HCT116 (cell line): ENCODE measurements at regions not wholly inside any gene's neighbourhood (a gene's known extent, or its start where the extent isn't known, plus 50 kb on each side); places are given as distances from the start of the nearest gene placed in this dataset.
"Not testable (repeated sequence)": the region's sequence is repeated elsewhere in the genome, so short reads cannot be mapped to it uniquely, and the experiment has no call there.

Source experiments
- ATAC-seq: fragments of 200-7000 bp; cut with Tn5 transposase; 2 replicates; pipeline ENCODE4 v1.9.1; 2020; ENCODE audit warnings: mild to moderate bottlenecking, moderate library complexity
- BruUV-seq: library from RNA; stranded (reverse); fragments of 400-500 nt; replicated peaks from 2 replicates; lab custom pipeline; 2021; lab: Mats Ljungman, UMichigan
- CTCF ChIA-PET: fragments of 300-600 bp; sonication (Branson Sonifier 250); formaldehyde crosslinking; loops from one replicate; lab custom pipeline; 2021; ENCODE audit warnings: antibody characterized with exemption; lab: Charles Lee
- POLR2A ChIA-PET: fragments of 300-600, 350-600 bp; sonication (Branson Sonifier 250); formaldehyde crosslinking; loops from one replicate; lab custom pipeline; 2021; ENCODE audit warnings: antibody characterized with exemption; lab: Charles Lee
- RAD21 ChIA-PET, 2 experiments: fragments of 300-600 bp; sonication (Branson Sonifier 250); formaldehyde crosslinking; loops; one replicate each; lab custom pipeline; 2023; ENCODE audit warnings: low total read pairs in 2 of 2; ENCODE audit not compliant: uncharacterized antibody in 2 of 2, unreplicated experiment in 2 of 2, low non-redundant PET in 1 of 2; lab: Charles Lee
- DNase-seq: peaks from one replicate; pipeline ENCODE4 v3.0.0-alpha.2; 2010; ENCODE audit warnings: low read depth, low spot score
- H2AFZ ChIP-seq: fragments of 200-600 bp; shearing (Covaris generic), sonication (generic); 2 replicates; pipeline ENCODE4 v1.6.1; 2017; ENCODE audit warnings: low read depth, mixed run types, mixed read lengths, antibody characterized with exemption, low read length; ENCODE audit not compliant: poor library complexity, severe bottlenecking
- H3K27ac ChIP-seq: 2 replicates; pipeline ENCODE4 v1.5.1; 2012; ENCODE audit warnings: low read depth, low read length
- H3K27me3 ChIP-seq: fragments of 200-600 bp; sonication (generic); 2 replicates; pipeline ENCODE4 v1.6.1; 2016; ENCODE audit warnings: mixed run types, low read length, mixed read lengths; ENCODE audit not compliant: insufficient read depth
- H3K36me3 ChIP-seq, 2 experiments: fragments of 200-500 bp in 1 of 2; fragments of 200-600 bp in 1 of 2; sonication (Bioruptor generic) in 1 of 2; sonication (generic) in 1 of 2; 2 replicates each; pipeline versions ENCODE4 v1.5.1 to v1.6.1; 2014 to 2016; ENCODE audit warnings: low read length in 2 of 2, inconsistent platforms in 1 of 2, mixed read lengths in 1 of 2, mixed run types in 1 of 2; ENCODE audit not compliant: insufficient read depth in 2 of 2, control insufficient read depth in 1 of 2
- H3K4me1 ChIP-seq, 2 experiments: fragments of 200-600 bp in 1 of 2; sonication (generic) in 1 of 2; 2 replicates each; pipeline versions ENCODE4 v1.5.1 to v1.6.1; 2012 to 2017; ENCODE audit warnings: low read length in 2 of 2, inconsistent platforms in 1 of 2, mild to moderate bottlenecking in 1 of 2, mixed read lengths in 1 of 2, mixed run types in 1 of 2, moderate library complexity in 1 of 2; ENCODE audit not compliant: insufficient read depth in 2 of 2, control insufficient read depth in 1 of 2
- H3K4me2 ChIP-seq: fragments of 200-600 bp; sonication (generic); 2 replicates; pipeline ENCODE4 v1.6.1; 2017; ENCODE audit warnings: mixed run types, low read length, mixed read lengths
- H3K4me3 ChIP-seq, 2 experiments: fragments of 200-600 bp in 1 of 2; sonication (generic) in 1 of 2; replicated peaks in 1 of 2; 2 replicates each; pipeline ENCODE4 v1.5.1; 2011 to 2016; ENCODE audit warnings: low read length in 2 of 2, control low read depth in 1 of 2, low read depth in 1 of 2, mild to moderate bottlenecking in 1 of 2, mixed read lengths in 1 of 2, mixed run types in 1 of 2
- H3K79me2 ChIP-seq: fragments of 200-600 bp; sonication (generic); 2 replicates; pipeline ENCODE4 v1.6.1; 2017; ENCODE audit warnings: mild to moderate bottlenecking, mixed run types, low read length, moderate library complexity, mixed read lengths; ENCODE audit not compliant: insufficient read depth
- H3K9ac ChIP-seq: fragments of 200-600 bp; sonication (generic); 2 replicates; pipeline ENCODE4 v1.6.1; 2016; ENCODE audit warnings: low read length, mixed read lengths
- H3K9me2 ChIP-seq: fragments of 200-600 bp; sonication (generic), shearing (Covaris generic); 2 replicates; pipeline ENCODE4 v1.6.1; 2017; ENCODE audit warnings: mixed run types, mild to moderate bottlenecking, moderate library complexity; ENCODE audit not compliant: insufficient read depth
- H3K9me3 ChIP-seq, 2 experiments: fragments of 200-500 bp in 1 of 2; fragments of 200-600 bp in 1 of 2; sonication (Bioruptor generic) in 1 of 2; sonication (generic) in 1 of 2; 2 replicates each; pipeline ENCODE4 v1.6.1; 2014 to 2017; ENCODE audit warnings: low read length in 2 of 2, mixed read lengths in 2 of 2, inconsistent platforms in 1 of 2, low read depth in 1 of 2, mild to moderate bottlenecking in 1 of 2, mixed run types in 1 of 2, moderate library complexity in 1 of 2; ENCODE audit not compliant: control insufficient read depth in 1 of 2, insufficient read depth in 1 of 2
- H4K20me1 ChIP-seq: fragments of 200-600 bp; sonication (generic), shearing (Covaris generic); 2 replicates; pipeline ENCODE4 v1.6.1; 2017; ENCODE audit warnings: mixed run types, mild to moderate bottlenecking, moderate library complexity; ENCODE audit not compliant: insufficient read depth
- RAD21 ChIP-seq: IDR thresholded peaks from 2 replicates; pipeline ENCODE4 v1.6.1; 2012; ENCODE audit warnings: low read depth, mild to moderate bottlenecking
- intact Hi-C: fragments of 100-400 bp; cut with micrococcal nuclease; formaldehyde crosslinking; loops from 2 replicates; pipeline ENCODE4 v1.10.0; 2022

GRCh38 chr3:91348064-91348463 is 2240.6 kb downstream of the EPHA3 start:
- H4K20me1 ChIP-seq, CTCF ChIA-PET, H2AFZ ChIP-seq, H3K36me3 ChIP-seq, H3K27me3 ChIP-seq, DNase-seq, H3K27ac ChIP-seq, H3K9ac ChIP-seq, intact Hi-C loops, H3K9me2 ChIP-seq, H3K9me3 ChIP-seq, H3K4me2 ChIP-seq, H3K79me2 ChIP-seq, POLR2A ChIA-PET, RAD21 ChIA-PET, H3K4me3 ChIP-seq, BruUV-seq, H3K4me1 ChIP-seq: not testable (repeated sequence)
- ATAC-seq, result peak; percentile 70
- TF ChIP-seq RAD21, result 0 out of 2 replicates have a peak, but pooled peaks have one; percentile 4

DNA sequence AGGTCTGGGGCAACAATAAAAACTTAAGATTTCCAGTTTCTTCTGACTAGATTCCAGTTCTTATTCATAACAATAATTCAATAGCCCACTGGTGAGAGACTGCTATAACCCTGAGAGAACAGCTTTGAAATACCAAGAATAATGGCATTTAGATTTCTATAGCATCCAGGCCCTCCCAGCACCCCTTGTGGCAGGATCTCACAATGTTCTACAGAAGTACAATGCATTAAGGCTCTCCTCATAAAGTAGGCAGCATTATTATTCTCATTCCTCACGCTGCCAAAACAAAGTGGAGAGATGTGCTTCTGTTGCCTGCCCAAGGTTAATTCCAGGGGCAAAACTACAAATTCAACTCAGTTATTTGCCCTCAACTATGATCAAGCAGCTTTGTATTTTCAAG is 2241.7 kb downstream of the EPHA3 start:
- POLR2A ChIA-PET, H4K20me1 ChIP-seq, H3K27ac ChIP-seq, H3K4me2 ChIP-seq, H3K27me3 ChIP-seq, H3K9me2 ChIP-seq, H3K4me1 ChIP-seq, H3K36me3 ChIP-seq, BruUV-seq, H2AFZ ChIP-seq, DNase-seq, RAD21 ChIA-PET, H3K9ac ChIP-seq, H3K9me3 ChIP-seq, H3K79me2 ChIP-seq, H3K4me3 ChIP-seq, CTCF ChIA-PET, intact Hi-C loops: not testable (repeated sequence)
- ATAC-seq, result peak; percentile 40; the same call in 1 of the 2 replicates

DNA sequence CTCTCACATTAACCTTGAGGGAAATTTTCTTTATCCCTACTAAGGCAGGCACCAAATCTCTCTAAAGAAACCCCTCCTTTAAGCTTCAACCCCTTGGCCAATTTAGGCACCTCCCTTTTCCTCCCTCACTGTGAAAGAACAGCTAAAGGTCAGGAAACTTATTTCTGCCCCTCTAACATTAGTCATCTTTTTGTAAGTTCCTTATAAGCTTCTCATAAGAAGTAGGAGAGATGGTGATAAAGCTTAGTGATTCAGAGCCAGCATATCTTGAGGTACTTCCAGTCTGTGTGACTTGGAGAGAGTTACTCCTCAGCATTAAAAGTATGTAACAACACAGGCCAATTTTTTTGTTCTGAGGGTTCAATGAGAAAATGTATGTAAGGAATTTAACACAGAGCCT is 2244.7 kb downstream of the EPHA3 start:
- CTCF ChIA-PET, H3K9me2 ChIP-seq, H3K9ac ChIP-seq, ATAC-seq, intact Hi-C loops, H3K4me1 ChIP-seq, BruUV-seq, H3K36me3 ChIP-seq, H4K20me1 ChIP-seq, DNase-seq, POLR2A ChIA-PET, RAD21 ChIA-PET, H3K4me2 ChIP-seq, H2AFZ ChIP-seq, H3K27me3 ChIP-seq, H3K79me2 ChIP-seq, H3K9me3 ChIP-seq, H3K4me3 ChIP-seq, H3K27ac ChIP-seq: not testable (repeated sequence)

- H3K9ac ChIP-seq, RAD21 ChIA-PET, H3K9me2 ChIP-seq, H4K20me1 ChIP-seq, H3K27ac ChIP-seq, DNase-seq, H3K4me3 ChIP-seq, POLR2A ChIA-PET, H3K27me3 ChIP-seq, BruUV-seq, CTCF ChIA-PET, intact Hi-C loops, H3K4me1 ChIP-seq, H3K36me3 ChIP-seq, H2AFZ ChIP-seq, H3K9me3 ChIP-seq, H3K4me2 ChIP-seq, ATAC-seq, H3K79me2 ChIP-seq: not testable (repeated sequence)
Measured at GRCh38 chr3:91359278-91359677, 2251.9 kb downstream of the EPHA3 start.
